GM21528 (cell line): ENCODE measurements at regions not wholly inside any gene's neighbourhood (a gene's known extent, or its start where the extent isn't known, plus 50 kb on each side); places are given as distances from the start of the nearest gene placed in this dataset.
A peak's percentile ranks its signal among the peaks of the same experiment; 100 is the strongest.

Experiments used
- ATAC-seq: cut with Tn5 transposase; IDR thresholded peaks from one replicate; pipeline ENCODE4 v1.9.1; 2021; ENCODE audit warnings: mild to moderate bottlenecking, moderate library complexity; ENCODE audit not compliant: unreplicated experiment, low FRiP score

DNA sequence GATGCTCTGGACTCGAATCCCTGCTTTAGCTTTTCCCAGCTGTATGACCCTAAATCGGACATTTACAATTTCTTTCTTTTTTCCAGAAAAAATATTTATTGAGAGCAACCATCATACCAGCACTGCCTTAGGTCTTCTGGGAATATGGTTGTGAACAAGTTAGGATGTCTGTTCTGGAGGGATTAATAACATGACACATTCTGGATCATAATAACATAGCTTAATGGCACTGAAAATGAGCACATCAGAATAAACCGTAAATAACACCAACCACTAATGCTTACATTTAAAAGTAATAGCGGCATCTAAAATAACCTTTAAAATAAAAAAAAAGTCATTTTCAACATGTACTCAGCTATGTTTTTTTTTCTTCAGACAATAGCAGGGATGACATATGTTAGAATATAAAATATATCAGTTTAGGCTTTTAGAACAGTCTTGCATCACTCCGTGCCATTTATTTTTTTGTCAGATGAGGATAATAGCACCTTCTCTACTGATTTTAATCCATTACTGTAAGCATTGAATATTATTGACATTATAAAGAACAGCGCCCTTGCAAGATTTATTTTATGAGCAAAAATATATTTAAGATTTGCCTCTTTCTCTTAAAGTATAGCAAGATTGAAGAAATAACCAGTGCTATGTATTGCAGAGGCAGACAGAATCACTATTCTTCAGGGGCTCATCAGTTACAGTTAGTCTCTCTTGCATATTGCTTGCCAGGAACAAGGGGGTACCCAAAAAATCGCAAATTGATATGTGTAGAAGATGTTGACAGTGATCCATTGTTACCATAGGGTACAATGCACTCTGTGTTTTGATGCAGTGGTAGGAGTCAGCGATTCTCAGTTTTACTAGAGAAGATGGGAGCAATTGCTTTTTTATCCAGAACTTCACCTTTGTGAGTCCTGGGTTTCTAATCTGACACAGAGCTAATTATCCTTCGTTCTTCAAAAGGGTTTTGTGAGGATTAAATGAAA lies 168.4 kb upstream of the NR3C1 start:
- ATAC-seq: no peak

- no peak for ATAC-seq
Observed at GRCh38 chr5:143570989-143571388, 167.5 kb upstream of the NR3C1 start.

DNA sequence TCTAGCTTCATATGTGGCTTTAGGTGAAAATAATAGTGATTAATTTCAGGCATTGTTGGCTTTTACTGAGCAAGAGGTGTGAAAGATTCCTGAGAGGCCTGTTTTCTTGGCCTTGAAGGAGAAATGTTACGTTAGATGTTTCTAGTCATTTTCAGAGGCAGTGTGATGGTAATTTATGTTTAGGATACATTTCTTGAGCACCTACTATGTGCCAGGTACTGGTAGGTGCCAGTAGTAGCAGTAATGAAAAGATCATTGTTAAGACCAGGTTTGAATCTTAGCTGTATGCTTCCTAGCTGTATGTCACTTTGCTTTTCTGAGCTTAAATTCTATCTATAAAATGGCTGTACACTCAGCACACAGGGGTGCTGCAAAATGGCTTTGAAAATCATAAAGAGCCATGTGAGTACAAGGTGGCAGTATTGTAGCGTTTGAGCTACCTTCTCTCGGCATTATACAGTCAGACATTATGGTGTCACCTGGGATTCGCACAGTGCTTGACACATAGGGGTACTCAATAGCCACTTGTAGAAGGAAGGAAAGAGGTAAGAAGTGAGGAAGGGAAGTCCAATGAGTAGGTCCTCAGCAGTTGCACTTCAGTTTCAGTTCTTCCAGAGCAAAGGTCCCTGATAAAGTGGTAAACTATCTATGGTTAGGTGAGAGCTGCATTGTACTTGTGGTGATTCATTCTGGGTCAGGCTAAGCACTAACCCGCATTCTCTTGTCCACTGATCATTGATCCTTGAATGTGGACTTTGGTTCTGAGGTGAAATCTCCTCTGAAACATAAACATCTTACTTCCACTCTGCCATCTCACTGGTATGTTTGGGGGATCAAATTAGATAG lies 166.5 kb upstream of the NR3C1 start:
- no peak for ATAC-seq

DNA sequence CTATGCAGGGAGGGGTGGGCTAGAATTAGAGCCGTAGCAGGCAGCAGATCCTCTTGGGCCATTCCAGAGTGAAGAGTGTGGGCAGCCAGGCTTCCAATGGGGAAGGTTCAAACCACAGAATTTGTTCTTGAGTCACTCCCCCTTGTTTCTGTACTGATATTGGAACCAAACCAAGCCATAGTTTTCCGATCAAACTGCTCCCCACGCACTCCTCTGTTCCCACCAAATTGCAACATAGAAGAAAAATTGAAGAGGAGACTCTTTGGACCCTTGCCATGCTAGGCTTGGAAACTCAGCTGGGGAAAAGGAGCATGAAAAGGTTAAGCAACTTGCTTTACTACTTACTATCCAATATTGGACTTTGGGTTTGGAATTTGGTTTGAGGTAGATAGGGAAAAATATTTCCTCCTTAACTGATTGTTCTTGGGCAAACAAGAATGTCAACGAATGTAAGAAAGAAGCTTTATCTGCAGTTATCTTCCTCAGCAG lies 165.8 kb upstream of the NR3C1 start:
- ATAC-seq: no peak

DNA sequence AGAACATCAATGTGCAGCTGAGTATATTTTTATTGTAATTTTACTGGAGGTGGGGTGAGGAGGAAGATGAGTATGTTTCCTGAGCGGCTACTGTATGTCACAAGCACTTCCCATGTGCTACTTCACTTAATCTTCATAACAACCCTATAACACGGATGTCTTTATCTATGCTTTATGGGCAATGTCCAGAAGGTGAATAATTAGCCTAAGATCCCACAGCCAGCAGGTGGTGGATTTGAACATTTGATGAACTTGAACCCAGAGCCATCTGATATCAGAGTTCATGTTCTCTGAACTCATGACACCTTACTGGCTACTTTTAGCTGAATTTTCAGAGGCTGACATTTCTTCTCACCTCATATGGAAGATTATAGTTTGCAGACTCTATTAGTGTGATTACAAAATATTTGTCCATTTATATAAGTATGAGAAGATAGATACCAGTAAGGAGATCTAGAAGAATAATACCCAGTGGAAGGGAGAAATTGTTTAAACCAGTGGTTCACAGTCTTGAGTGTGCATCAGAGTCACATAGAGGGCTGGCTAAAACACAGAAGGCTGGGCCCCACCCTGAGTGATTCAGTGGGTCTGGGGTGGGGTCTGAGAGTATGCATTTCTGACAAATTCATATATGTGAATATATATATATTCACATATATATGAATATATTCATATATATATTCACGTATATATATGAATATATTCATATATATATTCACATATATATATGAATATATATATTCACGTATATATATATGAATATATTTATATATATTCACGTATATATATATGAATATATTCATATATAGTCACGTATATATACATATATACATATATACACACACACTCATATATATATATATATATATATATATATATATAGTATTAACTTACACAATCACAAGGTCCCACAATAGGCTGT lies 164.4 kb upstream of the NR3C1 start:
- no peak for ATAC-seq

DNA sequence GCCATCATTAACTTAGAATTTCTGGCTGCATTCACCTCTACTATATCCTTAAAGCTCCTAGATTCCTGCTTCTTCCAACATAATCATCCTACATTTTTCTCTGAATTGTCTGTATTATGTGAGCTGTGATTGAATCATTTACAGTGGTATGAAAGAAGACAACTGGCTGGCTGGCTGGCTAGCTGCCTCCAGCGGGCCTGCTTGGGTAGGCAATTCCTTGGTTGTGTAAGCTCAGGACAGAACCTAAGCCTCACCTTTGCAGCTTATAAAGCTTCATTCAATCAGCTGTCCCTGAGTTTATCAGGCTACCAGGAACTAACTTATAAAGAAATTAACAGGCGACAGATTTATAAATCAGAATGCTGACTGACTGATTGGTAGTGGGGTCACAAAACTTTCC lies 162.7 kb upstream of the NR3C1 start:
- no peak for ATAC-seq

GRCh38 chr5:143564417-143564816 lies 160.9 kb upstream of the NR3C1 start:
- peak; percentile 98 for ATAC-seq

DNA sequence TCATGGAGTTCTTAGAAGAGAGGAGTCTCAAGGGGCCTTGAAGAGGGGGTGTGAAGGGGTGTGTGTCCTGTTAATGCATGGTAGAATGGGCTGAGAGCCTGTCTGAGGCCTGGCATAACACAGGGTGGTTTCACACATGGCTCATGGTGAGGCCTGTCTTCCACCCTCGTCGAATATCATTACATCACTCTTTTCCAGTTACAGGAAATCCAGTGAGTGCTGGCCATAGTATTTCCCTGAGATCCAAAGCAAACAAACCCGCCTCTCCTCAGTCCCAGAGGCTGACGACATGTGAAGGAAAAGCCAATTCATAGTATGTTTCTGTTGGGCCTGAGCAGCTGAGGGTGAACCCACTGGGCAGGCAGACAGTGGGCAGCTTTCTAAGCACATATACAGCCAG lies 159.4 kb upstream of the NR3C1 start:
- ATAC-seq: no peak

GRCh38 chr5:143561219-143561618 lies 157.7 kb upstream of the NR3C1 start:
- no peak for ATAC-seq

DNA sequence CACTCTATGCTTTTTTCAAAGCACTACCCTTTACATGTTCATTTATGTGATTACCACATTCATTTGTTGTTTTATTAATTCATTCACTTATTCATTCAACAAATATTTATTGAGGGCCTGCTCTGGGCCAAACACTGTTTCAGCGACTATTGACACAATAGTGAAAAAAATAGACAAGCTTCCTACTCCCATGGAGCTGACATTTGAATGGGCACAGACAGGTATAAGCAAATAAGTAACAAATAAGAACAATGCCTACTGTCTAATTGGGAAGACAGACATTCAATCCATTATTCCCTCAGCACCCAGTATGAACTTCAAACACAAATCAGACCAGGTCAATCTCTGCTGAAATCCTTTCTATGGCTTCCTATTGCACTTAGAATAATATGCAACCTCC lies 156.9 kb upstream of the NR3C1 start:
- no peak for ATAC-seq

GRCh38 chr5:143559586-143560109 lies 156.2 kb upstream of the NR3C1 start:
- no peak for ATAC-seq

GRCh38 chr5:143558048-143558447 lies 154.6 kb upstream of the NR3C1 start:
- no peak for ATAC-seq

DNA sequence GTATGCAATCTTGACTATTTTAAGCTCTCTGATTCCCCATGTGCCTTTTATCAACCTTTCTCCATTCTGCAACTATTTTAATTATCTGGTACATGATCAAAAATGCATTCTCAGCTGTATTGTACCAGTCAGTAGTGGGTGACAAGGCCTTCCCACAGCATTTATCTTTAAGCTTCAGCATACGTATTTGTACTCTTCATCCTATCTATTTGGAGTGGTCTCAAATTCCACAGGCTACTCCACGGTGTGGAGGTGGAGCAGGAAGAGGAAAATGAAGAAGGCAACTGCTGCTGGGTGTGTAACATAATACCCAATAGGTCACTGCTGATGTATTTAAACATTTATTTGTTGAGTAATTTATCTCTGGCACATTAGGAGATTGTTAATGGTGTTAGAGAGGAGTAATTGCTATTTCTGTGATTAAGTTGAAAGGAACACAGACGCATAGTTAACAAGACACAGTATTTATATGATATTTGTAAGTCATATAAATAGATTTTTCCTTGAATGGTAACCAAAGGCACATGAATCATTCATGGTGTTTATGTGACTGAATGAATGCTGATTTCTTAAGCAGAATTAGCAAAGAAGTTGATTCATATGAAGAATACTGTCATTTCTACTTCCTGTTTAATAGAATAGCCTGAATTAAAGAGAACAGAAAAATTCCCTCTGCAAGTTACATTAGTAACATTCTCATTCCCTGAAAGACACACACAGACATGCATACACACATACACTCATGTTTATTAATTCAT lies 153.8 kb upstream of the NR3C1 start:
- ATAC-seq: no peak

- ATAC-seq: no peak
Observed at GRCh38 chr5:143554918-143555477, 151.5 kb upstream of the NR3C1 start.

- no peak for ATAC-seq
Observed at GRCh38 chr5:143554187-143554717, 150.8 kb upstream of the NR3C1 start.

- no peak for ATAC-seq
Observed at GRCh38 chr5:143552680-143553079, 149.2 kb upstream of the NR3C1 start.

DNA sequence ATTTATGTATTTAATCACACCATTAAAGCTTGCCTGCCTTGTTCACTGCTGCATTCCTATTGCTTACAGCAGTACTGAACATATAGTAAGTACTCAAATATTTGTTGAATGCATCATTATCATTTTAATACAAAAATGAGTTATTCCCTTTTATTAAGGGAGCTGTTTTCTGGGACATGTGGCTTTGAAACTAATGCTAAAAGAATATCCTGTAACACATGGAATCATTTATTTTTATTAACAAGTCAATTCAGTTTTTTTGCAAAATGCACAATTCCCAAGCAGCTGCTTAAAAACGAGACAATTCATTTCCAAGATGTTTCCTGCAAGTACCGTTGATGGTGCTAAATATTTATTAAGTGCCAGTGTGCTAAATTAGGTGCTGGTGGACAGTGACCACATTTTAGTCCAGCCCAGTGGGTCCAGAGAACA lies 148.3 kb upstream of the NR3C1 start:
- no peak for ATAC-seq

DNA sequence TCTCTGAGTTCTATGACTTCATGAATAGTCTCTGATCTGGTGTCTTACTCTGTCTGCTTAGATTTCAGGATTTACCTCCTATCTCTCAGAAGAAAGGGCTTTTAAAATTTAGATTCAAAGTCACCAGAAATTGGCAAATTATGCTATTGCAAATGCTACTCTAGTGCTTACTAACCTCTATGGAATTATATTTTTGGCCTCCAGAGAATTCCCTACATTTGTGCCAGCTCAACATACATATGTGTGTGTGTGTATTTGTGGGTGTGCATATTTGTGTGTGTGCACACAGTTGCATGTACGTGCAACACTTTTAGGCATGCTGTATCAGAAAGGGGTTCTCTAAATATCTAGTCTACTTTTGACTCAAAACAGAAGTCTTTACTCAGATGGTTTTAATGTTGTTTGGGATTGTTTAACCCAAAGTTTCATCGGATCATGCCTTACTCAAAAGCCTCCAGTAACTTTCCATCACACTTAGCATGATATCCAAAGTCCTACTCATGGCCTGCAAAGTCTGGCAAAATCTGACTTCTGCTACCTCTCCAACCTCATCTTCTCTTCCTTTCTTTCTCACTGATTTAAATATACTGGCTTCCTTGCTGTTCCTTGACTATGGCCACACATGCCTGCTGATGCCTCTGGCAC lies 147.6 kb upstream of the NR3C1 start:
- ATAC-seq: no peak
